K562 (cell line): ENCODE measurements at regions not wholly inside any gene's neighbourhood (a gene's known extent, or its start where the extent isn't known, plus 50 kb on each side); places are given as distances from the start of the nearest gene placed in this dataset.

Experiments used
- TF ChIP-seq, protein P1 (sequence below), 3 experiments: IDR thresholded peaks in 2 of 3; conservative IDR thresholded peaks in 1 of 3; 2 replicates each; pipeline ENCODE4 v1.5.1; 2011 to 2012; ENCODE audit warnings: low read length in 3 of 3, mild to moderate bottlenecking in 3 of 3, control low read depth in 2 of 3, improper control_type of control experiment in 1 of 3, inconsistent platforms in 1 of 3, low read depth in 1 of 3, mixed read lengths in 1 of 3, moderate library complexity in 1 of 3; ENCODE audit not compliant: insufficient read depth in 2 of 3
- TF ChIP-seq, protein P2 (sequence below): fragments of 250-450 bp; sonication (Bioruptor Pico); IDR thresholded peaks from 2 replicates; pipeline ENCODE4 v1.5.0; 2020; ENCODE audit warnings: mild to moderate bottlenecking, borderline replicate concordance

- TF ChIP-seq, protein P1, sequence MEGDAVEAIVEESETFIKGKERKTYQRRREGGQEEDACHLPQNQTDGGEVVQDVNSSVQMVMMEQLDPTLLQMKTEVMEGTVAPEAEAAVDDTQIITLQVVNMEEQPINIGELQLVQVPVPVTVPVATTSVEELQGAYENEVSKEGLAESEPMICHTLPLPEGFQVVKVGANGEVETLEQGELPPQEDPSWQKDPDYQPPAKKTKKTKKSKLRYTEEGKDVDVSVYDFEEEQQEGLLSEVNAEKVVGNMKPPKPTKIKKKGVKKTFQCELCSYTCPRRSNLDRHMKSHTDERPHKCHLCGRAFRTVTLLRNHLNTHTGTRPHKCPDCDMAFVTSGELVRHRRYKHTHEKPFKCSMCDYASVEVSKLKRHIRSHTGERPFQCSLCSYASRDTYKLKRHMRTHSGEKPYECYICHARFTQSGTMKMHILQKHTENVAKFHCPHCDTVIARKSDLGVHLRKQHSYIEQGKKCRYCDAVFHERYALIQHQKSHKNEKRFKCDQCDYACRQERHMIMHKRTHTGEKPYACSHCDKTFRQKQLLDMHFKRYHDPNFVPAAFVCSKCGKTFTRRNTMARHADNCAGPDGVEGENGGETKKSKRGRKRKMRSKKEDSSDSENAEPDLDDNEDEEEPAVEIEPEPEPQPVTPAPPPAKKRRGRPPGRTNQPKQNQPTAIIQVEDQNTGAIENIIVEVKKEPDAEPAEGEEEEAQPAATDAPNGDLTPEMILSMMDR (IDR thresholded peaks at IDR 0.05 in 2 of 3, conservative IDR thresholded peaks at IDR 0.05 in 1 of 3; ENCODE audit: insufficient read depth in 2 of 3, low read depth in 1 of 3, low read length in 3 of 3) = no peak
- TF ChIP-seq, protein P2, sequence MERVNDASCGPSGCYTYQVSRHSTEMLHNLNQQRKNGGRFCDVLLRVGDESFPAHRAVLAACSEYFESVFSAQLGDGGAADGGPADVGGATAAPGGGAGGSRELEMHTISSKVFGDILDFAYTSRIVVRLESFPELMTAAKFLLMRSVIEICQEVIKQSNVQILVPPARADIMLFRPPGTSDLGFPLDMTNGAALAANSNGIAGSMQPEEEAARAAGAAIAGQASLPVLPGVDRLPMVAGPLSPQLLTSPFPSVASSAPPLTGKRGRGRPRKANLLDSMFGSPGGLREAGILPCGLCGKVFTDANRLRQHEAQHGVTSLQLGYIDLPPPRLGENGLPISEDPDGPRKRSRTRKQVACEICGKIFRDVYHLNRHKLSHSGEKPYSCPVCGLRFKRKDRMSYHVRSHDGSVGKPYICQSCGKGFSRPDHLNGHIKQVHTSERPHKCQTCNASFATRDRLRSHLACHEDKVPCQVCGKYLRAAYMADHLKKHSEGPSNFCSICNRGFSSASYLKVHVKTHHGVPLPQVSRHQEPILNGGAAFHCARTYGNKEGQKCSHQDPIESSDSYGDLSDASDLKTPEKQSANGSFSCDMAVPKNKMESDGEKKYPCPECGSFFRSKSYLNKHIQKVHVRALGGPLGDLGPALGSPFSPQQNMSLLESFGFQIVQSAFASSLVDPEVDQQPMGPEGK (CRISPR knock-in tag) = no peak
These were observed 368.1 kb downstream of the TMEM135 start for GRCh38 chr11:87405843-87406242.
